WTC11 (cell line): ENCODE measurements at regions not wholly inside any gene's neighbourhood (a gene's known extent, or its start where the extent isn't known, plus 50 kb on each side); places are given as distances from the start of the nearest gene placed in this dataset.

ENCODE experiments used
- ATAC-seq: fragments of 200-7000 bp; cut with Tn5 transposase; 2 replicates; pipeline ENCODE4 v1.10.0; 2021; ENCODE audit warnings: mild to moderate bottlenecking, moderate library complexity
- CTCF ChIA-PET: fragments of 300-600 bp; sonication (Branson Sonifier 250); formaldehyde crosslinking; loops from one replicate; lab custom pipeline; 2021; ENCODE audit warnings: antibody characterized with exemption; lab: Charles Lee
- POLR2A ChIA-PET: fragments of 350-600 bp; sonication (Branson Sonifier 250); formaldehyde crosslinking; loops from one replicate; lab custom pipeline; 2021; ENCODE audit warnings: antibody characterized with exemption; lab: Charles Lee
- DNase-seq: peaks from one replicate; pipeline ENCODE4 v3.0.0; 2021; ENCODE audit warnings: low spot score
- H3K27ac Mint-ChIP-seq: 2 replicates; pipeline ENCODE4 v1.8.0; 2021; ENCODE audit warnings: mixed read lengths
- H3K27me3 Mint-ChIP-seq: 2 replicates; pipeline ENCODE4 v1.8.0; 2021; ENCODE audit warnings: low read depth, mild to moderate bottlenecking, moderate library complexity, mixed read lengths
- H3K36me3 Mint-ChIP-seq: 2 replicates; pipeline ENCODE4 v1.8.0; 2021; ENCODE audit warnings: mixed read lengths
- H3K4me1 Mint-ChIP-seq: 2 replicates; pipeline ENCODE4 v1.8.0; 2022; ENCODE audit warnings: mixed read lengths
- H3K4me3 Mint-ChIP-seq: 2 replicates; pipeline ENCODE4 v1.8.0; 2021; ENCODE audit warnings: mild to moderate bottlenecking, moderate library complexity, mixed read lengths
- H3K9me3 Mint-ChIP-seq: 2 replicates; pipeline ENCODE4 v1.8.0; 2021; ENCODE audit warnings: mixed read lengths
- CREM ChIP-seq: sonication (generic); formaldehyde crosslinking; IDR thresholded peaks from 2 replicates; pipeline ENCODE4 v1.8.1; 2022; ENCODE audit warnings: mild to moderate bottlenecking, missing genetic modification reagents, moderate library complexity
- CTCF ChIP-seq: fragments of 200-600 bp; IDR thresholded peaks from 2 replicates; pipeline ENCODE4 v1.8.0; 2022; ENCODE audit warnings: antibody characterized with exemption
- E2F4 ChIP-seq: sonication (generic); formaldehyde crosslinking; IDR thresholded peaks from 2 replicates; pipeline ENCODE4 v1.8.1; 2022; ENCODE audit warnings: low read depth, mild to moderate bottlenecking, moderate library complexity, missing genetic modification reagents, borderline replicate concordance
- ESRRA ChIP-seq: sonication (generic); formaldehyde crosslinking; IDR thresholded peaks from 2 replicates; pipeline ENCODE4 v1.8.1; 2022; ENCODE audit warnings: mild to moderate bottlenecking, missing genetic modification reagents, borderline replicate concordance
- ETV6 ChIP-seq: sonication (generic); formaldehyde crosslinking; IDR thresholded peaks from 2 replicates; pipeline ENCODE4 v1.8.1; 2022; ENCODE audit warnings: mild to moderate bottlenecking, missing genetic modification reagents
- FOXJ3 ChIP-seq: sonication (generic); formaldehyde crosslinking; IDR thresholded peaks from 2 replicates; pipeline ENCODE4 v1.9.0; 2021; ENCODE audit warnings: missing genetic modification reagents, mild to moderate bottlenecking, borderline replicate concordance
- GRHL2 ChIP-seq: fragments of 250-450 bp; sonication (Bioruptor Pico); IDR thresholded peaks from 2 replicates; pipeline ENCODE4 v1.8.0; 2022; ENCODE audit warnings: mild to moderate bottlenecking, moderate library complexity; ENCODE audit not compliant: insufficient replicate concordance, severe bottlenecking
- GTF2I ChIP-seq: fragments of 250-450 bp; sonication (Bioruptor Pico); conservative IDR thresholded peaks from 2 replicates; pipeline ENCODE4 v1.4.0; 2021; ENCODE audit warnings: mild to moderate bottlenecking
- SMAD3 ChIP-seq: sonication (generic); formaldehyde crosslinking; IDR thresholded peaks from 2 replicates; pipeline ENCODE4 v1.8.0; 2022; ENCODE audit warnings: missing genetic modification reagents, mild to moderate bottlenecking, borderline replicate concordance
- SP1 ChIP-seq: sonication (generic); formaldehyde crosslinking; conservative IDR thresholded peaks from 2 replicates; pipeline ENCODE4 v1.8.1; 2022; ENCODE audit warnings: missing genetic modification reagents
- TEAD4 ChIP-seq: sonication (generic); formaldehyde crosslinking; IDR thresholded peaks from 2 replicates; pipeline ENCODE4 v1.8.0; 2022; ENCODE audit warnings: mild to moderate bottlenecking, missing genetic modification reagents
- ZBTB43 ChIP-seq: sonication (generic); formaldehyde crosslinking; IDR thresholded peaks from 2 replicates; pipeline ENCODE4 v1.8.1; 2023; ENCODE audit warnings: mild to moderate bottlenecking, missing genetic modification reagents
- ZMAT4 ChIP-seq: fragments of 250-450 bp; sonication (Bioruptor Pico); IDR thresholded peaks from 2 replicates; pipeline ENCODE4 v1.9.0; 2021; ENCODE audit warnings: mild to moderate bottlenecking
- ZNF281 ChIP-seq: sonication (generic); formaldehyde crosslinking; IDR thresholded peaks from 2 replicates; pipeline ENCODE4 v1.8.0; 2023; ENCODE audit warnings: mild to moderate bottlenecking, missing genetic modification reagents
- ZNF423 ChIP-seq: fragments of 250-450 bp; sonication (Bioruptor Pico); IDR thresholded peaks from 2 replicates; pipeline ENCODE4 v2.1.2; 2022; ENCODE audit warnings: mild to moderate bottlenecking, moderate library complexity
- ZNF425 ChIP-seq: fragments of 250-450 bp; sonication (Bioruptor Pico); conservative IDR thresholded peaks from 2 replicates; pipeline ENCODE4 v1.9.0; 2021; ENCODE audit warnings: mild to moderate bottlenecking
- ZNF512 ChIP-seq: sonication (generic); formaldehyde crosslinking; IDR thresholded peaks from 2 replicates; pipeline ENCODE4 v1.8.1; 2022; ENCODE audit warnings: missing genetic modification reagents, borderline replicate concordance

- no peak overlapping the region for H3K4me3 Mint-ChIP-seq
- peaks cover 3% of the 10 kb centered on the region; the same call in 1 of the 2 replicates for H3K9me3 Mint-ChIP-seq
- ChIA-PET CTCF (no interaction called here), POLR2A (no interaction called here)
- TF ChIP-seq FOXJ3 (CRISPR knock-in tag): no peak
- TF ChIP-seq ESRRA (CRISPR knock-in tag): no peak
- TF ChIP-seq ZNF281 (CRISPR knock-in tag): no peak
- TF ChIP-seq GRHL2 (CRISPR knock-in tag): no peak
- TF ChIP-seq TEAD4 (CRISPR knock-in tag): no peak
- no peak for TF ChIP-seq ZMAT4
- TF ChIP-seq ZNF512 (CRISPR knock-in tag): no peak
- TF ChIP-seq CTCF: no peak
- no peak for TF ChIP-seq CREM (CRISPR knock-in tag)
- TF ChIP-seq GTF2I (CRISPR knock-in tag): no peak
- no peak for TF ChIP-seq SP1
- TF ChIP-seq E2F4 (CRISPR knock-in tag): no peak
- TF ChIP-seq ETV6 (CRISPR knock-in tag): no peak
- no peak for TF ChIP-seq ZNF423 (CRISPR knock-in tag)
- no peak for TF ChIP-seq ZBTB43 (CRISPR knock-in tag)
- TF ChIP-seq SMAD3 (CRISPR knock-in tag): no peak
- TF ChIP-seq ZNF425 (CRISPR knock-in tag): no peak
- H3K4me1 Mint-ChIP-seq: peaks cover 2% of the 10 kb centered on the region
- no peaks in the 10 kb centered on the region for H3K36me3 Mint-ChIP-seq
- no peak for DNase-seq
- ATAC-seq: no peak
- H3K27me3 Mint-ChIP-seq: peaks cover 4% of the 10 kb centered on the region
- H3K27ac Mint-ChIP-seq: no peak overlapping the region
Observed at GRCh38 chr13:111906306-111906705, 160.6 kb upstream of the SOX1 start.
